ENCODE measurements at regions not wholly inside any gene's neighbourhood (a gene's known extent, or its start where the extent isn't known, plus 50 kb on each side); places are given as distances from the start of the nearest gene placed in this dataset.

DNA sequence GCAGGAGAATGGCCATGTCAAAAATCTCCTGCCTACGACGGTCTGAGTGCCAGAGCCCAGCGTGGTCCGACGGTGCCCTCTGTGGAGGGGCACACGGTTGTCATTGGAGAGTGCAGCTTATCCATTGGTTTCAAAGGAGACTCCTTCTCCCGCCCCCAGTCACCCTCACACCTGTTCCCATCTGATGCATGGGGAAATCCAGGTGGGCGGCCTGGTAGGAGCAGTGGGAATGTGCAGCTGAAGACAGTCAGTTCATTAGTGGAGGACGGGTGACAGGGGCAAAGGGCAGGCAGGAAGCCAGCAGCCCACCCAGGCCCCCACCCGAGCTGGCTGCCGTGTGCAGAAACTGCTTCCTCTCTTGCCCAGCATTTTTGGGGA lies 162.3 kb downstream of the IRF8 start:
- no peak for DNase-seq (ENCODE audit: low spot score)

DNA sequence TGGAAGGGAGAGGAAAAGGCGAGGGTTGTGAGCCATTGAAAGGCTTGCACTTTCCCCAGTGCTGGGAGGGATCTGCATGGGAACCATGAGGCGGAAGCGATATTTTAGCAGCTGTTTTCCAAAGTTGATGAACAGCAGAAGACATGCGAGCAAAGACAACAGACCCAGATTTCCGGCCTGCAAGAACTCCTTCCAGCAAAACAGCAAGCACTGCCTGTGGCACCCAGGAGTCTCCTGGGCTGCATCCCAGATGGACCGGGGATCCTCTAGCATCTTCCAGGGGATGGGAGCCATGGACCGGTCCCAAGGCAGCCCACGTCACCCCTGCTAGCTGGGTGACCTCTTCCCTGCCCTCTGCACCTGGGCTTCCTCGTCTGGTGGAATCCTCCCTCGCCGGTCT lies 162.8 kb downstream of the IRF8 start:
- DNase-seq (ENCODE audit: low spot score): no peak

GRCh38 chr16:86062271-86062965 lies 163.5 kb downstream of the IRF8 start:
- DNase-seq (ENCODE audit: low spot score): no peak

DNA sequence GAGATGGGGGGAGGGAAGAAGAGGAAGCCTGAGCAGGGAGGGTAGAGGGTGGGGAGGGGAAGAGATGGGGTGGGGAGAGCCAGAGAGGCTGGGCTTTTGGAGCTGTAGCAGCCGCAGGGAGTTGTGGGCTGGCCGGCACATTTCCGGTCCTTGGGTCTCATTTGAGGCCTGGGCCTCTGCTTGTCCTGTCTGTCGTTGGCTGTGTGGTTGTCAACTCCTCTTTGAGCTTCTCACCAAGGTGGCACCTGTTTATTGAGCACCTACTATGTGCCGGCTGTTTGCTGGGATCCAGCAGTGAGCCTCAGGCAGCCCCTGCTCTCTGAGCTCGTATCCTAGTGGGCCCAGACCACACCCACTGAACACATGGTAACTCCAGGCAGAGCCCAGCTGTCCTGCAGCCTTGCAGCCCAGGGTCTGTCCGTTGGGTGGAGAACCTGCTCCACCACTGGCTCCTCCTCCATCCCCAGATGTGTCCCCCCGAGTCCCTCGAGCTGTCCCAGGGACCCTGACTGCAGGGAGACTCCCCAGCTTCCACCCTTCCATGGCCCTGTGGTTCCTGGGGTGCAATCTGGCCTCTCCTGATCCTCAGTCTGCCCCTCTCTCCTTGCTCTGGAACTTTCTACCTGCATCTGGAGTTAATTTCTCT lies 164.9 kb downstream of the IRF8 start:
- no peak for DNase-seq (ENCODE audit: low spot score)

GRCh38 chr16:86064431-86065250 lies 165.7 kb downstream of the IRF8 start:
- no peak for DNase-seq (ENCODE audit: low spot score)

GRCh38 chr16:86065711-86066110 lies 166.7 kb downstream of the IRF8 start:
- no peak for DNase-seq (ENCODE audit: low spot score)

DNA sequence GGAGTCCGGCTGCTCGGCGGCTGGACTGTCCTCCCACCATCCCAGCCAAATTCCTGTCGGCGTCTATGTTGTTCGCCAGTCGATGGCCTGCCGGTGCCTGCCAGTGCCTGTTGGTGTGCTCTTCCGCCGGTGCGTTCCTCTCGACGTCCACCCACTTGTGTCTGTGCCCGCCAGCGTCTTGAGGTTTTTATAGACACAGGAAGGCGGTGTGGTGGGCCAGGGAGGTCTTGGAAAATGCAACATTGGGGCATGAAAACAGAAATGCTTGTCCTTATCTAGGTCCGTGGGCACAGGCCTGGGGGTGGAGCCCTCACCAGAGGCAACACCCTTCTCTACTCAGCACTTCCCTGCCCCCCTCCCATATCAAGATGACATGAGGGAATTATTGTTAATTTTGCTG lies 167.8 kb downstream of the IRF8 start:
- DNase-seq (ENCODE audit: low spot score): no peak

GRCh38 chr16:86067516-86067915 lies 168.6 kb downstream of the IRF8 start:
- DNase-seq (ENCODE audit: low spot score): no peak

GRCh38 chr16:86067936-86068335 lies 169.0 kb downstream of the IRF8 start:
- no peak for DNase-seq (ENCODE audit: low spot score)

DNA sequence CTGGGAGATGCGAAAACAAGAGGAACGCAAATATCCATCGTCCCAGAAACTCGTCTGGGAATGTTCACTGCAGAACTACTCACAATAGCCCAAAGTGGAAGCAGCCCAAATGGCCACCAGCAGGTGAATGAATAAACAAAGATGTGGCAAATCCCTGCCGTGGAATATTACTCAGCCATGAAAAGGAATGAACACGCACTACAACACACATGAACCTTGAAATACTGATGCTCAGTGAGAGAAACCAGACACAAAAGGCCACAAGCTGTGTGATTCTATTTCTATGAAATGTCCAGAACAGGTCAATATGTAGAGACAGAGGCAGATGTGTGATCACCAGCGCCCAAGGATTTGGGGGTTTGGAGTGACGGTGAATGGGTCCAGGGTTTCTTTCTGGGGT lies 169.8 kb downstream of the IRF8 start:
- no peak for DNase-seq (ENCODE audit: low spot score)

DNA sequence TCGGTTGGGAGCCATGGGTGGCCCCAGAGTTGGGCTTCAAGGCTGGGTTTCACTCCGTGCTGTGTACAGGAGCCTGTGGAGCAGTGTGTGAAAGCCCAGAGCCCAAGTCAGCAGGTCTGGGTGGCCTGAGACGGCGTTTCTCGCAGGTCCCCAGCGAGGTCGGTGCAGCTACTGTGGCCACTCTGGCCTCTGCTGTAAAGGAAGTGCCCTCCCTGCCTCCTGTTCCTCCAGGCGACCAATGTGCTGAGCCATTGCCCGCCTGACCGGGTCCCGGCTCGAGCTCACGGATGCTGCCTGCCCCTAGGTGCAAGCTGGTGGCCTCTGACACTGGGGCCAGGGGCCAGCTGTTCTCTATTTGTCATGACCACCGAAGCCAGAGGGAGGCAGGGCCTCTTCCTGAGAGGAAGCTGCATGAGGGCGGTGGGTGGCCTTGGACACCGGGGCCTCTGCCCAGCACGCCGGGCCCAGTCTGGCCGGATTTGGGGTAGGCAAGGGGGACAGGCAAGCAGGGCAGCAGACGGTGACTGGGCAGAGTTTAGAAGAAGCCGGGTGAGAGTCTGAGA lies 170.9 kb downstream of the IRF8 start:
- DNase-seq (ENCODE audit: low spot score): no peak

- DNase-seq (ENCODE audit: low spot score): no peak
Observed at GRCh38 chr16:86070484-86070883, 171.5 kb downstream of the IRF8 start.

DNA sequence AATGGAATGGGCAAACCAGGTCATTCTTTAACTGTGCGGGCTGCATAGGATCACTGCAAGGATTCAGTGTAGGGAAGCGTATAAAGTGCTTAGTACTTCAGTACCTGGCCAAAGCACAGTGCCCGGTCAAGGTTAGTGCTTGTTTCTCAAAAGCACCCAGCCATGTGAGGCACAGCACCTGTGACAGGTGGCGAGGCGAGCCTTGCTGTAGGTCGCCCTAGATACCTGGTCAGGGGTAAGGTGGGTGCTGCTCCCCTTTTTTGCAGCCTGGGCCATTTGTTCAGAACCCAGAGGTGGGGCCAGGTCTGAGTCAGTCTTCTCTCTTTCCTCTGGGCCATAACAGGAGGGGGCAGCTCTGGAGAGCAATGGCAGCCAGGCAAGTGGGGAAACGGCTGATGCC lies 172.0 kb downstream of the IRF8 start:
- DNase-seq (ENCODE audit: low spot score): no peak

- DNase-seq (ENCODE audit: low spot score): no peak
Observed at GRCh38 chr16:86071611-86072240, 172.8 kb downstream of the IRF8 start.

DNA sequence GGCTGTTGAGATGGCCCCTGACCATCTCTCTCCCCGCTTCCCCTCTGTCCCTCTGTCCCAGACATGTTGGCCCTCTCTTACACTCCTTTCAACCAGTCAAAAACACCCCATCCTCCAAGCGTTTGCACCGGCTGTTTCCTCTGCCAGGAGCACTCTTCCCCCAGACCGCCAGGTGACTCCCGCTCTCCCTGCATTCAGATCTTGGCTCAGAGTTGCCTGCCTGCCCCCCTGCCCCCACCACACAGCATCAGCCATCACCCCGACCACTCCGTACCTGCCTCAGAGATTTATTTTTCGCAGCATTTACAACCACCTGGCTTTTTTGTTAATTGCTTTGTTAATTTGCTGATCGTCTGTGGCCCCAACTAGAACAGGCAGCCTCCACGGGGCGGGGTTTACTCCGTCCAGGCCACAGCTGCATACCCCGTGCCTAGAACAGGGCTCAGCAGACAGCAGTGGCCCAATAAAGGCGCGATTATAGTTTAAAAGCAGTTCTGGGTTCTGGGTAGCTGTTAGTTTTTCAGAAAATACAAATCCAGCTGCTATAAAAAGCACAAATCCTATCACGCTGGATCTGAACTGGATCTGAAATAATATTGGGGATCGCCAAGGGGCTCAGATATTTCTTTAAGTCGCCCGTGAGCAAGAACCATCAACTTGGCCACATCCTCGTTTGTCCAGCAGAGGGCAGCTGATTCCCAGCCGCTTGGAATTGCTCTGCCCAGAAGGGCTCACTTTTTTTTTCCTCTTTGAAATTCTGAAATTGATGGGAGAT lies 173.6 kb downstream of the IRF8 start:
- DNase-seq (ENCODE audit: low spot score): peak; percentile 89

- no peak for DNase-seq (ENCODE audit: low spot score)
Observed at GRCh38 chr16:86073103-86073625, 174.2 kb downstream of the IRF8 start.

- no peak for DNase-seq (ENCODE audit: low spot score)
Observed at GRCh38 chr16:86073763-86074493, 175.0 kb downstream of the IRF8 start.

- DNase-seq (ENCODE audit: low spot score): no peak
Observed at GRCh38 chr16:86074651-86075487, 175.9 kb downstream of the IRF8 start.

GRCh38 chr16:86075488-86075785 lies 176.5 kb downstream of the IRF8 start:
- DNase-seq (ENCODE audit: low spot score): no peak

All from GM03348 (cell line).